GM19043 (cell line): ENCODE measurements at regions not wholly inside any gene's neighbourhood (a gene's known extent, or its start where the extent isn't known, plus 50 kb on each side); places are given as distances from the start of the nearest gene placed in this dataset.
"Not testable (repeated sequence)": the region's sequence is repeated elsewhere in the genome, so short reads cannot be mapped to it uniquely, and the experiment has no call there.

ENCODE experiments used
- ATAC-seq: cut with Tn5 transposase; IDR thresholded peaks from one replicate; pipeline ENCODE4 v1.9.1; 2021; ENCODE audit warnings: low read depth; ENCODE audit not compliant: unreplicated experiment

DNA sequence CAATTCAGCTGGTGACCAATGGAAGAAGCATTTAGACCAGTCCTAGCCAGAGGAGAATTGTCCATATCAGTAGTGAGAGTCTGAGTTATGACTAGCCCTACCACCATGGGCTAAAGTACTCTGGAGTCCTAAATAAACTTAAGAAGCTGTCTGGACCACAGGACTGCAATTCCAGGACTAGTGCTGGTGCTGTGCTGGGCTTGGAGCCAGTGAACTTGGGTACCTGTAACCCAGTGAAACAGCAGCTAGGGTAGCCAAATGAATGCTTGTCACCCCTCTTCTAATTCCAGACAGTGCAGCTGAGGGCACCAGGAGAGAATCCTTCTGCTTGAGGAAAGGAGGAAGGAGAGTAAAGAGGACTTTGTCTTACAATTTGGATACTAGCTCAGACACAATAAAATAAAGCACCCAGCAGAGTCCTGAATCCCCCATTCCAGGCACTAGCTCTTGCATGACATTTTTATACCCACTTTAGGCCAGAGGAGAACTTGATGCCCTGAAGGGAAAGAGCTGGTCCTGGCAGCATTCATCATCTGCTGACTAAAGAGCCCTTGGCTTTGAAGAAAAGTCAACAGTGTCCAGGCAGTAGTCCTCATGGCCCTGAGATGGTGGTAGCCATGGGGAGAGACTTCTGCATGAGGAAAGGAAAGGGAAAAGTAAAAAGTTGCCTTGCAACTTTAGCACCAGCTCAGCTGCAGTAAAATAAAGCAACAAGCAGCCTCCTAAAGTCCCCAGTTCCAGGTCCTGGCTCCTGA is 2675.7 kb downstream of the PCDH7 start:
- ATAC-seq = no peak

DNA sequence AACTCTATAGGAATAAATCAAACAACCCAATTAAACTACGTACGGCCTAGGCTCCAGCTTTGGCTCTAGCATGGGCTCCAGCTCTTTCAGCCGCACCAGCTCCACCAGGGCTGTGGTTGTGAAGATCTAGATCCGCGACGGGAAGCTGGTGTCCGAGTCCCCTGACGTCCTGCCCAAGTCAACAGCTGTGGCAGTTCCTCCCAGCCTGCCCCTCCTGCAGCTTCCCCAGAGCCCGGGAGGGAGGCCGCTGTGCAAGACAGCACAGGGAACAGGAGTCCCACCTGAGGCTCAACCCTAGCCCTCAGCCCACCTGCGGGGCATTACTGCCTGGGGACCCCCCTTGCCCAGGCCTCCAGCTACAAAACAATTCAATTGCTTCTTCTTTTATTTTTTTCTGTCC is 2680.3 kb downstream of the PCDH7 start:
- ATAC-seq = no peak

DNA sequence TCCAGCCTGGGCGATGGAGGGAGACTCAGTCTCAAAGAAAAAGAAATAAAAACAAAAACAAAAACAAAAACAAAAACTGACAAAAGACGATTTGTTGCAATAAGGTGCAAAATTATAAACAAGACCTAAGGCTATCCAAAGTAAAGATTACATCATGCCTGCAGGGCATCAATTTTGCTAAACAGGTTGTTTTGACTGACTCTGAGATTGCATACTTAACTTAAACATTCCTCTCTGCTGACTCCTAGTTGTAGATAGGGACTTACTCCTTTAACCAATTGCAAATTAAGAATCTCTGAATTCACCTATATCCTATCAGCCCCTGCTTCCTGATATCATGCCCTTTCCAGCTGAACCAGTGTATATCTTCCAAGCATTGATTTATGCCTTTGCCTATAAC is 2687.3 kb downstream of the PCDH7 start:
- no peak for ATAC-seq

DNA sequence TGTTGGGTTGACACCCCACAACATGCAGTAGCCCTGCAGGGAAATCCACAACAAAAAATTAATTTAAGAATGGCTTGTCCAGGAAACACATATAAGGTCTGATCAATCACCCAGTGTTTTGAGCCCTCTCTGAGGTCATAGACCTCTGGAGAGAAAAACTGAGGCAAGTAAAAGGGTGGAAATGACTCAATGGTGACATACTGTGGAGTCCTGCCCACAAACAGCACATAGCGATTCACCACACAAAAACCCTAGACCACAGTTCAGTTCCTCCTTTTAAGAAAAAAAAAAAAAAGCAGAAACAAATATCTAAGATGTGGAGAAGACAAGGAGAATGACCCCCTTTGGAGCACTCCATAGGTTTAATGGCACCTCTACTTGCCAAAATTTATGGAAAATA is 2691.0 kb downstream of the PCDH7 start:
- ATAC-seq = no peak

DNA sequence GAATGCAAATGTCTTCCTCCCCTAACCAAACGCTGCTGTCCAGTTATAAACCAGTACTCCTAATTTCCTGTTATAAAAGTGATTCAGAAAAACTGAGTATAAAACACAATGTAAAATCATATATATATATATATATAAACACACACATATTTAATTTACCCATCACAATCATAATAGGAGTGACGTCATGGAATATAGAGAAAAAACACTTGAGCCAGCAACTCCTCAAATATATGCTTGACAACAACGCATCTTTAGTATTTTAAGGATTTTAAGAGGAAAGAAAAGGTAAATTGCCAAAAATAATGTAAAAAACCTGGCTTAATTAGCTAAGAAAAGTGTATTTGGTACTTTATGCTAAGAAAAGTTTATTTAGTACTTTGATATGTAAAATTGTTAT is 2701.7 kb downstream of the PCDH7 start:
- no peak for ATAC-seq

DNA sequence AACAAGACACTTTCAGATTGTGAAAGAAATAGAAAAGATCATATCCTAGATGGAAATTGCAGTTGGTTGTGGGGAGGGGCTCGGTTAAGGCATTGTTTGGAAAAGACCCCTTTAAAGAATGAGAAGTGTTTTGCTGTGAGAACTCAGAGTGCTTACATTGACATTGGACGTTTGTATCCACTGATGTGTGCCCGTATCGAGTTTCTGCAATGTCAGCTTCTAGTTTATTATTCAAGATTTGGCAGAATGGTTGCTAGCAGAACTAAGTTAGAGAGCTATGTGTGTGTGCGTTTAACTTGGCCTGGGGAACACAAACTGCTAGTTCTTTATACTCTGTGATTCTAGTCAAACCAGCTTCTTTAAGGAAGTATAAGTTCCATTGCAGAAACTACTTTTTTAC is 2702.5 kb downstream of the PCDH7 start:
- ATAC-seq = no peak

DNA sequence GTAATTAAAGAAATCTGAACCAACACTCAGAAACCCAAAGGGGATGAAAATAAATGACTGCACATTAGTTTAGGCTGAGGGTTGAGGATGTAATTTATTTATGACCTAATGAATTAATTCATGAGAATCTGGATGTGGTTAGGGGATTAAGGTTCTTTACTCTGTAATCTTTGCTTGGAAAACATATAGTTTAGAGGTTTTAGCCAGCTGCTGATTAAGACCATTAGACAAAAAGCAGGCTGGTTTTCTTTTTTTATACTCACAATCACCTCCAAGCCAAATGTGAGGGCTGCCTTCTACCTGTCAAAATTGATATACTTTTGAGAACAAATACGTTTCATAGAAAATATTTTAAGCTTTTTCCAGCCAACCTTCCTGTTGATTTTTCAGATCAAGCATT is 2705.8 kb downstream of the PCDH7 start:
- no peak for ATAC-seq

DNA sequence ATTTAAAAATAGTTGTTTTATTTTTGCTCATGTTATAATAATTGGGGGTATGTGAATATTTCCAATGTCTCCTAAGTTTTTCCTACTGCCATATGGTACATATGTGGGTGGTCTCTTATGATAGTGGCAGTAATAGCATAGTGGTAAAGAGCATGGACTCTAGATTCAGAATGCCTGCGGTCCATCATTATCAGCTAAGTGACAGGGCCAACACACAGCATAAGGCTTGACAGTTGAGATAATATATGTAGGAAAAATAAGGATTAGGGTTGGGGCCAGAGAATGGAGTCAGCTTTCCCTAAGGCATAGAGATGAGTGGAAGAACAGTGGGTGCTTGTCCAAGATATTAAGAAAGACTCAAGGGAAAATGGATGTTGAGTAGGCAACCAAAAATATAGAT is 2707.5 kb downstream of the PCDH7 start:
- no peak for ATAC-seq

DNA sequence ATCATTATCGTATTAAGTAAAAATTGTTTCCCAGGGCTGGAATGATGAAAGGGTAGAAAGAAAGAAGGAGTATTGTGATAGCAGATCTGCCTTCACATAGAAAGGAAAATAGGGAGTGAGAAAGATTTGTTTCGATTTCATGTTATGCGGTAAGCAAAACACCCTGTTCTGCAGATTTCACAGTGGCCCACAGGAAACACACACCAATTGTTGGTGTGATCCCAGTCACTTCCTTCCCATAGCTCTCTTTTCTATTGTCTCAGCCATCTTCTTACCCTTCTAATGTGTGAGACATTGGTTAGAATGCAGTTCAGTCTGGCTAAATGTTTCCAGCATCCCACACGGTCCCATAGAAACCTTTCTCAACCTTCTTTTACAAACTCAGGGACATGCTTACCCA is 2709.8 kb downstream of the PCDH7 start:
- no peak for ATAC-seq

DNA sequence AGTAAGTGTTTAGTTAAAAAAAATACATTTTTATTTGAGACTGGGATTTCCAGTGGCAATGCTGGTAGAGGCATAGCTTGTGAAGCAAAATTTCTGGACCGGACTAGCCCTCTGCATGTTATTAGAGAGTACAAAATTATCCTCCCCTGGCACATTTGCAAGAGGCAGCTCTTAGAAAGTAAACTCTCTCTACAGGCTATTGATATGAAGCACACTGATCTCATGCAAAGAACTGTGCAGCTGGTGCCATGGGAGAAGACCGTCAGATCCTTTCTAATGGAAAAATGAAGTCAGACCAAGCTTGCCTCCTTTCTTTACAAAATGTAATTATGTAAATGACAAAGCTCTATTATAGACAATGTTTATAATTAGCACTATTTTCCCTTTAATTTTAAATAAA is 2717.2 kb downstream of the PCDH7 start:
- no peak for ATAC-seq

DNA sequence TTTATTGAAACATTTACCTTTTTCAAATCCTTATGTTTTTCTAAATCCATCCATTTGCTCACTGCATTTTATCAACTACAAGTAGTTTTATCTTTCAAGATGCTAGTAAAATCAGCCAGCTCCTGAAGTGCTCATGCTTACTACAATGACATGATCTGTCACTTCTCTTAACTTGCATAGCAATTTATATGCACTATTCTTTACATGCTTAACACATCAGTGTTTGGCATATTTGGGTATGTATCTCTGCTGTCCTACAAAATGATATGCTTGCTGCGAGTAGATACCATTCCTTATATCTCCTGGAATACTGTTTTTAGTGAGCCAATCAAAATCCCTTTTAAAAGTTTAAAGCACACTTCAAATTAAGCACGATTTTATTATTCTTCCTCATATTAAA is 2726.8 kb downstream of the PCDH7 start:
- no peak for ATAC-seq

DNA sequence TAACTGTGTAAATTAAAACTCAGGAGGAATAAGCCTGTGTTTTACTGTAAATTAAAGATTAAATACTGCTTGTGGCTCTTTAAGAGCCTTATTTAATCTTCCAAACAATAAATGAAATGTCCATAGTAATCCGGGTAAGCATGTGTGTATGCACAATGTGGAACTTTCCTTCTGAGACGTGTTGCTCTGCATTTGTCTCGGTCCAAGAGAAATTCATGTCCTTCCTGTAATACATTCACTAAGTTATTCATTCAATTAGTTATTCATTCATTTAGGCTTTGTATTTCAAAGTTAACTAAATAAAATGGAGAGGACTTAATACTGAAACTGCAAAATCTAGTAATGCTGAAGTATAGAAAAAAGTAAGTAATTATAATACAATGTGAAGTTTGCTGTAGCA is 2728.8 kb downstream of the PCDH7 start:
- ATAC-seq = no peak

DNA sequence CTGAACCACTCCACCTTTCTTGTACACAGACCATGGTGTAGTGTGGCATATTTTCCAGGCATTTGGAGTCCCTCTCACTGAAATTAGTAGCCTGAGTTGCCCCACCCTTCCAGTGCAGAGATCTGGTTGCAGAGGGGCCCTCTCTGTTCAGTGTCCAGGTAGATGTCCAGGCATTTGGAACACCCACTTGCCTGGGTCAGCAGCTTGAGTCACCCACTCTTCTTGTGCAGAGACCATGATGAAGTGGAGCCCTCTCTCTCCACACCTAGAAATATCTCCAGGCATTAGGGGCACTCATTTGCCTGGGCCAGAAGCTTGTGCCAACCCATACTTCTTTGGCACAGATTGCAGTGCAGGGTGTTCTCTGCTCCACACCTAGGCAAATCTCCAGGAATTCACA is 2733.3 kb downstream of the PCDH7 start:
- ATAC-seq = no peak

DNA sequence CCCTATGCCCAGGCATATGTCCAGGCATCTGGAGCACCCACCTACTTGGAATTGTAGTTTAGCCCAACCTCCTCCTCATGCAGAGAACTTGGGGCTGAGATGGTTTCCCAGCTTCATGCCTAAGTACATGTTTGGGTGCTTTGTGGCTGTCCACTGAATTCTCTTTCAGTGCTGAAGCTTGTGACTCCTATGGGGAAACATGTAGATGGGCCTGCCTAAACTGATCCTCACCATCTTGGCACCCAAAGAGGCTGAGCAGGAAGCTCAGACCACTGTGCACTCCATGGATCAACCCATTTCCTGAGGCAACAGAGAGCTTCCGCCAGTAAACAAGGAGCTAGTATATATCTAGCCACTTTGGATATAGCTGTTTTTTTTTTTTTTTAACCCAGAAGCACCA is 2733.7 kb downstream of the PCDH7 start:
- no peak for ATAC-seq

DNA sequence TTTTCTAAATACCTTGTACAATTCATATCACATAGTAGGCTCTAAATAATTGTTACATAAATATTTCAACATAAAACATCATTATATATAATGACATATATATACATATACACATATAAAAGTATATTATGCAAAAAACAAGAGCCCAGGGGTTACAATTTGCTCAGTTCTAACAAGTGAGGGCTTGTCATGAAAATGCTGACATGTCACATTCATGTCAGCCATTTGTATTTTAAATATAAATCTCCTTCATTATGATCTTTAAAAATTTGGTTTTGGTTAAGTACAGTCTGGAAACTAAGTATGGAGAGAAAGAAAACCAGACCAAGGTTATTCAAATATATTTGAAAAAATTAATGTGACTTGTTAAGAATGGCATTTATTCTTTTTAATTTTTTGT is 2745.4 kb downstream of the PCDH7 start:
- no peak for ATAC-seq

DNA sequence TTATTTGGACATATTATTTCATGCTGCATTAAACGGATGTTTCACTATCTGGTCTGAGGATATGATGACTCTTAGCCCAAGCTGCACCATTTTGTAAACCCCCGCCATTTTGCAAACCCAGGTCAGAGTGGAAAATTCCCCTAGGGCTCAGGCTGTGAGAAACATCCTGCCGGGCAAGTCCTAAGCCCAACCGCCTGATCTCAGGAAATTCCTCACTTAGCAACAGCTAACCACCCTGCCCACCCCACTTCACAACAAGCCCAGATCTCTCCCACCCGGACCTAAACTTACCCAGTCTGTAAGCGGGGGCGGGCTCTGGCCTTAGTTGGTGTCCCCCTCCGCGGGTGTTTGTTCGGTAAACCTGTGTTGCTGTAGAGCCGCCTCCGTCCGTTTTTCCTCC is 2747.1 kb downstream of the PCDH7 start:
- no peak for ATAC-seq

DNA sequence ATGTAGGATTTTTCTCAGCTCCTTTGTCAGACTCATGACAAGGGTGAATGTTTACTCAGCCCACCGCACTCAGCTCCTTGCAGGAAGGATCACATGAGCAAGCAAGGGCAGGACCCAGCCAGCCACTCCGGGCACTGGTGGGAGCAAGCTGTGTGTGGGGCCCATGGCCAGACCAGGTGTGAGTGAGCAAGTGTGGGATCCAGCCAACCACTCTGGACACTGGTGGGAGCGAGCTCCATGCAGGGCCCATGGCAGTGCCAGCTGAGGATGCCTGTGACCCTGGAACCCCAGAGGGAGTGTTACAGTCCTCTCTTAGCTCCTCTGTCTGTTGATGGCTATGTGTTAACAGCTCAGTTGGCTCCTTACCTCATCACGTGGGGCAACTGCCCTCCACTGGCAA is 2750.6 kb downstream of the PCDH7 start:
- ATAC-seq = no peak

DNA sequence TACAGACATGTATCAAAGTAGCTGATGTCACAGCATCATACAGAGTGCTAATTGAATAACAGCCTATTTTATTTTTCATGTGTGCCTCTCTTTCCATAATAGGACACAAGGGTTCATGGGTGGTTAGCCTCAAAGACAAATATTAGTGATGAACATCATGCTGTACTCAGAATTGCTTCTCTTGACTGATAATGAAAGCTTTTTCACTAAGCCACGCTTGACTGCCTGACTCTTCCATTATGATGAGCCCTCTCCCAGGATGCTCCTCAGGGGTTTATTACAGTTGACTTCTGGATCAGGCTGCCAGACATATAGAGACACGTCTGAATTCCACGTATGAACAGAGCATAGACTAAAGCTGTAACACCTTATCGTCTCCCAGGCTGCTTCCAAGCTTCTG is 2757.5 kb downstream of the PCDH7 start:
- ATAC-seq = no peak

DNA sequence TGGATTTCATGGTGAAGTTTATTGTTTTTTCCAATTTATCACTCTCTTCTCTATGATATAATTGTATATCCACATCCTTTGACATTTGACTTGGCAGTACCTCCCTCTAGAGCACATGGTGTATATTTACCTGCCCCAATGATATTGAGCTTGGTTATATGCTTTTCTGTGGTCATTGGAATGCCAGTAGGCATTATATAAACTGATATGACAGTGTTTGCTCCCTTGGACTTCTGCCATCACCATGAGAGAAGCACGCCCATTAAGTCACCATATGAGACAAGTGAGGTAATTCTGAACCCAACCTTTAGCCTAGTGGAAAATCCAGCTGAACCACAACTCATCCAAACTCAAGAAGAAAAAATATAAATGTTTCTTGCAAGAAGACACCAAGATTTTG is 2761.5 kb downstream of the ARAP2 start:
- ATAC-seq = no peak

DNA sequence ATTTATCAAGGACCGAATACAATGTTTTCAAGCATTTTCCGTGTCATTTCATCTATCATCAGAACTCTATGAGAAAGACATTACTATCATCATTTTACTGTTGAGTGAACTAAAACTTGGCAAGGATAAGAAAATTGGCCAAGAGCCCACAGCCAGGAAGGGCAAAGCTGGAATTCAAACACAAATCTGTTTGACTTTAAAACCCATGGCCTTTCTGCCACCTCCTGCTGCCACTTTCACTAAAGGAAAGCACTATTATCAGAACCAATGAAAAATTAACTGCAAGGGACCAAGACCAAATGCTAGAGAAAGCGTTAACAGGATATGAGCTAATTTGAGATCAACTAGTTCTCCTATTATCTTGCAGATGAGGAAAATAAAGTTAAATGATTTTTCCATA is 2759.2 kb downstream of the ARAP2 start:
- ATAC-seq = no peak

DNA sequence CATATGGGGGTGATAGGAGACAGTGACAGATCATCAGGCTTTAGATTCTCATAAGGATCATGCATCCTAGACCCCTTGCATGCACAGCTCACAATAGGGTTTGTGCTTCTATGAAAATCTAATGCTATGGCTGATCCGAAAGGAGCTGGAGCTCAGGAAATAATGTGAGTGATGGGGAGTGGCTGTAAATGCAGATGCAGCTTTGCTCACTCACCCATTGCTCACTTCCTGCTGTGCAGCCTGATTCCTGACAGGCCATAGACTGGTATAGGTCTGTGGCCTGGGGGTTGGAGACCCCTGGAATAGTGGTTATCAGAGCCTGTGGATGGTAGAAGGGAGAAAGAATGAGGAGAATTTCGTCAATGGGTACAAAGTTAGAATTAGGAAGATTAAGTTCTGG is 2751.1 kb downstream of the ARAP2 start:
- ATAC-seq = no peak

DNA sequence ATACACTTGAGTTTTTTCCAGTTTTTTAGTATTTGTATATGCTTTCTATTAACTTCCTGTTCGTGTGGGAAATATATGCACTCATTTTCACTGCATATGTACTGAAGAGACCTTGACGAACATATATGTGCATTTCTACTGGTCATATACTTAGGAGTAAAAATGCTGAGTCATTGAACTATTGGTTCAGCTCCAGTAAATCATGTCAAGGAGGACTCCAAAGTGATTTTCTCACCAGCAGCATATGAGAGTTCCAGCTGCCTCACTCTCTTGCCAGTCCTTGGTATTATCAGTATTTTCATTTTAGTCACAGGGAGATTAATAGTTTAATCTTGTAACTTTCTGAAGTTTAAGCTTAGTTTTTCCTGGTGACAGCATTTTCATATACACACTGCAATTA is 2750.2 kb downstream of the ARAP2 start:
- ATAC-seq = no peak

DNA sequence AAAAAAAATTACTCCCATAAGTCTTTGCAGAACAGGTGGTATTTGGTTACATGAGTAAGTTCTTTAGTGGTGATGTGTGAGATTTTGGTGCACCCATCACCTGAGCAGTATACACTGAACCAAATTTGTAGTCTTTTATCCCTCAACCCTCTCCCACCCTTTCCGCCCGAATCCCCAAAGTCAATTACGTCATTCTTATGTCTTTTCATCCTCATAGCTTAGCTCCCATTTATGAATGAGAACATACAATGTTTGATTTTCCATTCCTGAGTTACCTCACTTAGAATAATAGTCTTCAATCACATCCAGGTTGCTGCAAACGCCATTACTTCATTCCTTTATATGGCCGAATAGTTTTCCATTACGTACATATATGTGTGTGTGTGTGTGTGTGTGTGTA is 2742.7 kb downstream of the ARAP2 start:
- not testable (repeated sequence) for ATAC-seq
